Nephron progenitor cell (in vitro differentiated cells): ENCODE measurements at regions not wholly inside any gene's neighbourhood (a gene's known extent, or its start where the extent isn't known, plus 50 kb on each side); places are given as distances from the start of the nearest gene placed in this dataset.

Source experiments
- DNase-seq: peaks from one replicate; pipeline ENCODE4 v3.0.0; 2021
- H3K27ac Mint-ChIP-seq: 2 replicates; pipeline ENCODE4 v1.8.0; 2021; ENCODE audit warnings: mild to moderate bottlenecking, moderate library complexity, mixed read lengths
- H3K27me3 Mint-ChIP-seq: 2 replicates; pipeline ENCODE4 v1.8.0; 2021; ENCODE audit warnings: mild to moderate bottlenecking, low read depth, mixed read lengths; ENCODE audit not compliant: poor library complexity
- H3K36me3 Mint-ChIP-seq: 2 replicates; pipeline ENCODE4 v1.8.0; 2021; ENCODE audit warnings: low read depth, mixed read lengths
- H3K4me1 Mint-ChIP-seq: 2 replicates; pipeline ENCODE4 v1.8.0; 2021; ENCODE audit warnings: mixed read lengths
- H3K4me3 Mint-ChIP-seq: 2 replicates; pipeline ENCODE4 v1.8.0; 2021; ENCODE audit warnings: mild to moderate bottlenecking, moderate library complexity, mixed read lengths
- H3K9me3 Mint-ChIP-seq: 2 replicates; pipeline ENCODE4 v1.8.0; 2021; ENCODE audit warnings: mild to moderate bottlenecking, moderate library complexity, mixed read lengths
- TF ChIP-seq, protein P1 (sequence below): fragments of 200-600 bp; sonication (generic); IDR thresholded peaks from 2 replicates; pipeline ENCODE4 v1.5.0; 2021; ENCODE audit warnings: antibody characterized with exemption

DNA sequence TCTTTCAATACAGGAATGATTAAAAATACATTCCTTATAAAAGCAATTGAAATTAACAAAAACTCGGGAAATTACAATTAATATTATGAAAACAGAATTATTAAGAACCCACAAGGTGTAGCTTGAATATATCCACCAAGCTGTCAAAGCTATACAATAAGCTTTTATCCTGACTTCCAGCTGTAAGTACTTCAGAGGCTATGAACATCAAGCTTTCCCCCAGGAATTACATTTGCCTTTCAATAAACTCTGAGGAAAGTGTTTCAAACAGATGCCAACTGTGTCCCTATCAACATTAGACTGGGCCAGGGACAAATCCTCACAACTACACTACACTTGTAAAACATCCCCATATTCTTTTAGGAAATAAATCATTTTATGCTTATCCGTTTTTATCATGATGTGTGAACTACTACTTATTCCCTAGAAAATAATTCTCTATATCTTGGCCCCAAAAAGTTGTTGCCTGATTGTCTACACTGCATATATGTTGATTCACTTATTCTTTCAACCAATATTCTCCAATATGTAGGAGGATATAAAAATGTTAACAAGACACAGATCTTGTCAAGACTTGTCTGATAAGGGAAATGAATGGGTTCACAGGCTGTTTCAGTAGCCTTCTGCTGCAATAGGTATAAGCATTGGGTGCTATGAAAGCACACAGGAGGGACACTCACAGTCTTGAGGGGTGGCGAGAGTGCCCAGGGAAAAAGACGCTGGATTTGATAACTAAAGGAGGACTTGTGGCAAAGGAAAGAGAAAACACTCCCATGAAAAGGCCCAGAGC, 494.1 kb downstream of the CENPC start:
- H3K9me3 Mint-ChIP-seq: no peaks in the 10 kb centered on the region
- peaks cover 29% of the 10 kb centered on the region for H3K4me1 Mint-ChIP-seq
- H3K27ac Mint-ChIP-seq: no peak overlapping the region
- H3K36me3 Mint-ChIP-seq: no peaks in the 10 kb centered on the region
- TF ChIP-seq, protein P1, sequence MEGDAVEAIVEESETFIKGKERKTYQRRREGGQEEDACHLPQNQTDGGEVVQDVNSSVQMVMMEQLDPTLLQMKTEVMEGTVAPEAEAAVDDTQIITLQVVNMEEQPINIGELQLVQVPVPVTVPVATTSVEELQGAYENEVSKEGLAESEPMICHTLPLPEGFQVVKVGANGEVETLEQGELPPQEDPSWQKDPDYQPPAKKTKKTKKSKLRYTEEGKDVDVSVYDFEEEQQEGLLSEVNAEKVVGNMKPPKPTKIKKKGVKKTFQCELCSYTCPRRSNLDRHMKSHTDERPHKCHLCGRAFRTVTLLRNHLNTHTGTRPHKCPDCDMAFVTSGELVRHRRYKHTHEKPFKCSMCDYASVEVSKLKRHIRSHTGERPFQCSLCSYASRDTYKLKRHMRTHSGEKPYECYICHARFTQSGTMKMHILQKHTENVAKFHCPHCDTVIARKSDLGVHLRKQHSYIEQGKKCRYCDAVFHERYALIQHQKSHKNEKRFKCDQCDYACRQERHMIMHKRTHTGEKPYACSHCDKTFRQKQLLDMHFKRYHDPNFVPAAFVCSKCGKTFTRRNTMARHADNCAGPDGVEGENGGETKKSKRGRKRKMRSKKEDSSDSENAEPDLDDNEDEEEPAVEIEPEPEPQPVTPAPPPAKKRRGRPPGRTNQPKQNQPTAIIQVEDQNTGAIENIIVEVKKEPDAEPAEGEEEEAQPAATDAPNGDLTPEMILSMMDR: no peak
- no peak overlapping the region for H3K4me3 Mint-ChIP-seq
- H3K27me3 Mint-ChIP-seq: peaks cover 3% of the 10 kb centered on the region
- DNase-seq: no peak

DNA sequence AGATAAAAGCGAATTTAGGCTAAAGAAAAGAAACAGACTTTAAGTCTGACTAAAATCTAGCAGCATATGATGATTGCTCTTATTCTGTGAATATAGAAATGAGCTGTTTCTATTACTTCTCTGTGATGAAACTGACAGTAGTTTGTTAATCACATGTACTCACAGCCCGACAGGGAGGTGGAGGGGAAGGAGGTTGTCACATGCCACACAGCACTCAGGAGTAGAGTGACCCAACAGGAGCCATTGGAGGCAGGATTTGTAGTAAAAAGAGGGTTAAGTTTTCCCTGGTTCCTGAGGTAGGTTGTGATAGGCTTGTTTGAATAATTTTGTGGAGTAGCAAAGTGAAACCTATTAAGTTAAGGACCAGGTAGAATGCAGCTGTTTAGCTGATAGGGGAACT, 495.9 kb downstream of the CENPC start:
- Mint-ChIP-seq H3K27ac (no peak overlapping the region), H3K36me3 (no peaks in the 10 kb centered on the region), H3K9me3 (no peaks in the 10 kb centered on the region), H3K27me3 (peaks cover 3% of the 10 kb centered on the region), H3K4me1 (peaks cover 29% of the 10 kb centered on the region), H3K4me3 (no peak overlapping the region)
- TF ChIP-seq, protein P1: no peak
- DNase-seq: no peak

DNA sequence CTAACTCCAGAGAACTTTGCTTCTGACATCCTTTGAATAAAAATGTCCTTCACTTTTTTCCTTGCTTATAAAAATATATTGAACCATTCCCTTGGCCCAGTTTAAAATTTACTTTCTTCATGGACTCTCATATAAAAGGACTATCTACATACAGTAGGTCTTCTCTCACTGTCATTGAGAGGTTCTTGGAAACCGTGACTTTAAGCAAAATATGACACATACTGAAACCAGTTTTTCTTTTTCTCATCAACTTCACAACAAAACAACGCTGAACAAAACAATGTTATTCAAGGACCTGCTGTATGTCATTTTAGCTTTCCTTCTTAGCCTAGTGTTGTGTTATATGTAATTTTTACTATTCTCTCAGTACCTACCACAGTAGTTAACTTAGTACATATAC, 496.8 kb downstream of the CENPC start:
- DNase-seq: no peak
- Mint-ChIP-seq H3K4me3 (no peak overlapping the region), H3K27me3 (peaks cover 3% of the 10 kb centered on the region), H3K9me3 (no peaks in the 10 kb centered on the region), H3K4me1 (peaks cover 23% of the 10 kb centered on the region), H3K27ac (no peak overlapping the region), H3K36me3 (no peaks in the 10 kb centered on the region)
- TF ChIP-seq, protein P1: no peak

DNA sequence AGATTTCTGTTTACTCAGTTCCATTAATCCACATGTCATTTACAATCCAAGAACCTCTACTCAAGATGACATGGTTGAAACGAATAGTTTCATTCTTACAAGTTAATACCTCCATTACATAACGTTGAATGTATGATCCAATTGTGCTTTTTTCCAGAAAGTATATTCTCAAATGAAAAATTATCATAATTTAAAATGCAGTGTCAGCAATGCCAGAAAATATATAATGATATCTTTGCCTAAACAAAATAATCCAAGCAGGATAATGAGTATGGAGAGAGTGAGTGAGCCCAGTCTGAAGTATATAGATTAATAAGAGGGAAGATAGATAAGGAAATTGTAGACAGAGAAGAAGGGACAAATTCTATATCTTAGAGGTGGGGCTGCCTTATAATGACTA, 505.0 kb downstream of the CENPC start:
- Mint-ChIP-seq H3K4me3 (no peak overlapping the region), H3K9me3 (no peaks in the 10 kb centered on the region), H3K36me3 (no peaks in the 10 kb centered on the region), H3K27ac (no peak overlapping the region), H3K4me1 (peaks cover 30% of the 10 kb centered on the region), H3K27me3 (no peaks in the 10 kb centered on the region)
- no peak for DNase-seq
- TF ChIP-seq, protein P1: no peak

DNA sequence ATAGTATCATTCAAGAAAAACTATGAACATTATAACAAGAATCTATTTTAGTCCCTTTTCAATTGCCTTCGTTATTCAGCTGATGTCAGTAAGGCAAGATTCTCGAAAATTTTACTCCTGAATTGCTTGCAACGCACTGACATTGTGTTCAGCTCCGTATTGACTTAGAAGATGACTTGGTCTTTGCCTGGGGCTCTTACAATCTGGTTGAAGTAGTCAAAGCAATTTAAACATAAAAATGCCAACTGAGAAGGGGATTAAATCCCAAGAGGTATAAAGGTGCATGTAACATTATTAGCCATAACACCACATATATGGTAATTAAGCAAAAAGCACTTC, 507.1 kb downstream of the CENPC start:
- Mint-ChIP-seq H3K4me1 (peaks cover 30% of the 10 kb centered on the region), H3K27ac (no peak overlapping the region), H3K4me3 (no peak overlapping the region), H3K9me3 (no peaks in the 10 kb centered on the region), H3K36me3 (no peaks in the 10 kb centered on the region), H3K27me3 (no peaks in the 10 kb centered on the region)
- TF ChIP-seq, protein P1: no peak
- DNase-seq: no peak

DNA sequence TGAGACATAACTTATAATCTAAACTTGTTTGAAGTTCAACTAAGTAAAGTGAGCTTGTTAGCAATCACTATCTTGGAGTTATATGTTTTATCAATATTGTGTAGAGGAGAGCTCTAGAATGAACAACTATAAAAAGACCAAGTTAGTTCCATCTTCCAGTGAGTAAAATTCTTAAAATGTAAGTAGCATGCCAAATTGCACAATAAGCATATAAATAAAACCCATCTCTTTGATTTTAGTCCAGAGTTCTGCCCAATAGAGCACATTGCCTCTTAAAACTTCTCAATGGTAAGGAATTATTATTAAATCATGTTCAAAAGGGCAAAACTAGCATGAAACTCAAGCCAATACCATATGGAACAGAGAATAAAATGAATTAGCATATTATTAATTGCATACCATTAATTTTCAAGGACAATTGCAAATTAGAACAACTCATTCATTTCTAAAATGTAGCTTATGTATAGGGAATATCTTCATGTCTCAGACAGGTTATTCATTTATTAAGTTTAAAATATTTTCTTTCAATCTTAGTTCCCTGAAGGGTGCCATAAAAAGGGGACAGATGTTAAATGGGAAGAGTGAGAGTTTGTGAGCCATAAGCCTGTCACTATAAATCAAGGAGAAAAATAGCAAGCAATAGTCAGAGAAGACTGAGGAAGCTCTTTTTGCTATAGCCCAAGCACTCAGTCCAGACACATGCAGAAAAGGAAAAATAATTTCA, 507.6 kb downstream of the CENPC start:
- DNase-seq: no peak
- Mint-ChIP-seq H3K4me3 (no peak overlapping the region), H3K27me3 (no peaks in the 10 kb centered on the region), H3K36me3 (no peaks in the 10 kb centered on the region), H3K9me3 (no peaks in the 10 kb centered on the region), H3K4me1 (peaks cover 30% of the 10 kb centered on the region), H3K27ac (no peak overlapping the region)
- TF ChIP-seq, protein P1: no peak
